ENCODE measurements at regions not wholly inside any gene's neighbourhood (a gene's known extent, or its start where the extent isn't known, plus 50 kb on each side); places are given as distances from the start of the nearest gene placed in this dataset.
"Not testable (repeated sequence)": the region's sequence is repeated elsewhere in the genome, so short reads cannot be mapped to it uniquely, and the experiment has no call there.

GRCh38 chr5:101647861-101648260, 648.2 kb downstream of the SLCO4C1 start:
- Histone ChIP-seq H3K36me3 (ENCODE audit: control insufficient read depth in 1 of 2, insufficient read depth in 2 of 2, low read length in 2 of 2) (no peaks in the 10 kb centered on the region), H3K27ac (ENCODE audit: low read length) (no peak overlapping the region), H3K9me3 (ENCODE audit: control insufficient read depth in 1 of 2, low read length in 2 of 2) (no peaks in the 10 kb centered on the region), H3K4me3 (ENCODE audit: low read depth in 1 of 2, low read length in 2 of 2) (no peak overlapping the region), H3K4me1 (ENCODE audit: control insufficient read depth in 1 of 2, insufficient read depth in 2 of 2, low read length in 2 of 2) (no peaks in the 10 kb centered on the region), H3K27me3 (ENCODE audit: low read depth, low read length) (no peaks in the 10 kb centered on the region)

DNA sequence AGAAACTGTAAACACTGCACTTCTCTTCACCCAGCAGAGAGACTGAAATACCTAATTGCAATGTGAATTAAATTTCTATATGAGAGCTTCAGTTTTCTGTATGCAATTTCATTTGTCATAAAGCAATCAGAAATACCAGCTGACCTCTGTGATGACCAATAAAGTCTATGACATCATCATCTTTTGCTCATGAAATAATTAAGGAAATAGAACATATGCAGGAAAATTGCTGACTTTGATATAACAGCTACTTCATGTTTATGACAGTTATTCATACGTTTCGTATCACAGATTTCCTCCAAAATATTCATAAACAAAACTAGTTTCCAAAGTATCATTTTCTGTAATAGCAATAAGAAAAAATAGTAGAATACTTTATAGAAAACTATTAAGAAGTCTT, 652.3 kb downstream of the SLCO4C1 start:
- Histone ChIP-seq H3K27me3 (ENCODE audit: low read depth, low read length) (no peaks in the 10 kb centered on the region), H3K4me1 (ENCODE audit: control insufficient read depth in 1 of 2, insufficient read depth in 2 of 2, low read length in 2 of 2) (no peaks in the 10 kb centered on the region), H3K36me3 (ENCODE audit: control insufficient read depth in 1 of 2, insufficient read depth in 2 of 2, low read length in 2 of 2) (no peaks in the 10 kb centered on the region), H3K27ac (ENCODE audit: low read length) (no peak overlapping the region), H3K9me3 (ENCODE audit: control insufficient read depth in 1 of 2, low read length in 2 of 2) (no peaks in the 10 kb centered on the region), H3K4me3 (ENCODE audit: low read depth in 1 of 2, low read length in 2 of 2) (no peak overlapping the region)

DNA sequence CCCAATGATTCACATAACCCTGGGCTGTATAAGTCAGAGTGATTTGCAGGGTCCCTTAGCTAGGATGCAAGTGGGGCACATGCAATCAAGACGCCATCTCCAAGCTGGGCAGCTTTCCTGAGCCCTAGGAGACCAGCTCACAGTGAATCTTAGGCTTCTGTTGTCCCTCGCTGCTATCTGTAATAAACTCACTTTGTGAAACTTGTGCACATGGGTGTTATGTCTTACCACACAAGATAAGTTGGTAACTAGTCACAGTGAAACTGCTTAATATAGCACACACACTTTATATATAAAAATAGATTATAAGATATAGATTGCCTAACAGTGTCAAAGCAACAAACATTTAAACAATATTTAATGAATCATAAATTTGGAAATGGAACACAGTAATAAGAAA, 658.5 kb downstream of the SLCO4C1 start:
- Histone ChIP-seq H3K27me3 (ENCODE audit: low read depth, low read length) (no peaks in the 10 kb centered on the region), H3K4me3 (ENCODE audit: low read depth in 1 of 2, low read length in 2 of 2) (no peak overlapping the region), H3K36me3 (ENCODE audit: control insufficient read depth in 1 of 2, insufficient read depth in 2 of 2, low read length in 2 of 2) (no peaks in the 10 kb centered on the region), H3K27ac (ENCODE audit: low read length) (no peak overlapping the region), H3K4me1 (ENCODE audit: control insufficient read depth in 1 of 2, insufficient read depth in 2 of 2, low read length in 2 of 2) (no peaks in the 10 kb centered on the region), H3K9me3 (ENCODE audit: control insufficient read depth in 1 of 2, low read length in 2 of 2) (no peaks in the 10 kb centered on the region)

DNA sequence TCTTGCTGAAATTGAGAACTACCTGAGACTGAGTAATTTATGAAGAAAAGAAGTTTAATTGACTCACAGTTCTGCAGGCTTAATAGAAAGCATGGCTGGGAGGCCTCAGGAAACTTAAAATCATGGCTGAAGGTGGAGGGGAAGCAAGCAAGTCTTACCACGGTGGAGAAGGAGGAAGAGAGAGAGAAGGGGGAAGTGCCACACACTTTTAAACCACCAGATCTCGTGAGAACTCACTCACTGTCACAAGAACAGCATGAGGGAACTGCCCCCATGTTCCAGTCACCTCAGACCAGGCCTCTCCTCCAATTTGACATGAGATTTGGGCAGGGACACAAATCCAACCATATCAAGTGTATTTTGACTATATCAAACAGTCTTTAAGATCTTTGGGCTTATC, 668.3 kb downstream of the SLCO4C1 start:
- H3K4me1 ChIP-seq (ENCODE audit: control insufficient read depth in 1 of 2, insufficient read depth in 2 of 2, low read length in 2 of 2); H3K27ac ChIP-seq (ENCODE audit: low read length); H3K4me3 ChIP-seq (ENCODE audit: low read depth in 1 of 2, low read length in 2 of 2); H3K36me3 ChIP-seq (ENCODE audit: control insufficient read depth in 1 of 2, insufficient read depth in 2 of 2, low read length in 2 of 2); H3K9me3 ChIP-seq (ENCODE audit: control insufficient read depth in 1 of 2, low read length in 2 of 2); H3K27me3 ChIP-seq (ENCODE audit: low read depth, low read length): not testable (repeated sequence)

GRCh38 chr5:101626572-101626971, 669.5 kb downstream of the SLCO4C1 start:
- no peaks in the 10 kb centered on the region for H3K27me3 ChIP-seq (ENCODE audit: low read depth, low read length)
- no peaks in the 10 kb centered on the region for H3K9me3 ChIP-seq (ENCODE audit: control insufficient read depth in 1 of 2, low read length in 2 of 2)
- H3K27ac ChIP-seq (ENCODE audit: low read length), result no peak overlapping the region
- H3K4me1 ChIP-seq (ENCODE audit: control insufficient read depth in 1 of 2, insufficient read depth in 2 of 2, low read length in 2 of 2), result no peaks in the 10 kb centered on the region
- H3K36me3 ChIP-seq (ENCODE audit: control insufficient read depth in 1 of 2, insufficient read depth in 2 of 2, low read length in 2 of 2), result no peaks in the 10 kb centered on the region
- no peak overlapping the region for H3K4me3 ChIP-seq (ENCODE audit: low read depth in 1 of 2, low read length in 2 of 2)

GRCh38 chr5:101611039-101611438, 685.0 kb downstream of the SLCO4C1 start:
- H3K9me3 ChIP-seq (ENCODE audit: control insufficient read depth in 1 of 2, low read length in 2 of 2), result no peaks in the 10 kb centered on the region
- H3K4me1 ChIP-seq (ENCODE audit: control insufficient read depth in 1 of 2, insufficient read depth in 2 of 2, low read length in 2 of 2), result no peaks in the 10 kb centered on the region
- H3K4me3 ChIP-seq (ENCODE audit: low read depth in 1 of 2, low read length in 2 of 2), result no peak overlapping the region

GRCh38 chr5:101608322-101608721, 687.8 kb downstream of the SLCO4C1 start:
- H3K9me3 ChIP-seq (ENCODE audit: control insufficient read depth in 1 of 2, low read length in 2 of 2), result no peaks in the 10 kb centered on the region
- no peaks in the 10 kb centered on the region for H3K4me1 ChIP-seq (ENCODE audit: control insufficient read depth in 1 of 2, insufficient read depth in 2 of 2, low read length in 2 of 2)
- H3K36me3 ChIP-seq (ENCODE audit: control insufficient read depth in 1 of 2, insufficient read depth in 2 of 2, low read length in 2 of 2), result no peaks in the 10 kb centered on the region
- H3K27ac ChIP-seq (ENCODE audit: low read length), result no peak overlapping the region
- no peak overlapping the region for H3K4me3 ChIP-seq (ENCODE audit: low read depth in 1 of 2, low read length in 2 of 2)
- H3K27me3 ChIP-seq (ENCODE audit: low read depth, low read length), result no peaks in the 10 kb centered on the region

More at GRCh38 chr5:101611039-101611438, 685.0 kb downstream of the SLCO4C1 start:
- Histone ChIP-seq H3K27ac (ENCODE audit: low read length) (no peak overlapping the region), H3K36me3 (ENCODE audit: control insufficient read depth in 1 of 2, insufficient read depth in 2 of 2, low read length in 2 of 2) (no peaks in the 10 kb centered on the region), H3K27me3 (ENCODE audit: low read depth, low read length) (no peaks in the 10 kb centered on the region)

- Histone ChIP-seq H3K27ac (ENCODE audit: low read length) (no peak overlapping the region), H3K36me3 (ENCODE audit: control insufficient read depth in 1 of 2, insufficient read depth in 2 of 2, low read length in 2 of 2) (no peaks in the 10 kb centered on the region), H3K9me3 (ENCODE audit: control insufficient read depth in 1 of 2, low read length in 2 of 2) (no peaks in the 10 kb centered on the region)
Observed at GRCh38 chr5:101605700-101606099, 690.4 kb downstream of the SLCO4C1 start.

GRCh38 chr5:101600614-101601013, 695.5 kb downstream of the SLCO4C1 start:
- Histone ChIP-seq H3K9me3 (ENCODE audit: control insufficient read depth in 1 of 2, low read length in 2 of 2) (peaks cover 0 to under 1% of the 10 kb centered on the region in 2 donors), H3K36me3 (ENCODE audit: control insufficient read depth in 1 of 2, insufficient read depth in 2 of 2, low read length in 2 of 2) (no peaks in the 10 kb centered on the region), H3K4me3 (ENCODE audit: low read depth in 1 of 2, low read length in 2 of 2) (no peak overlapping the region), H3K4me1 (ENCODE audit: control insufficient read depth in 1 of 2, insufficient read depth in 2 of 2, low read length in 2 of 2) (no peaks in the 10 kb centered on the region), H3K27ac (ENCODE audit: low read length) (no peak overlapping the region), H3K27me3 (ENCODE audit: low read depth, low read length) (no peaks in the 10 kb centered on the region)

More at GRCh38 chr5:101605700-101606099, 690.4 kb downstream of the SLCO4C1 start:
- Histone ChIP-seq H3K4me3 (ENCODE audit: low read depth in 1 of 2, low read length in 2 of 2) (no peak overlapping the region), H3K4me1 (ENCODE audit: control insufficient read depth in 1 of 2, insufficient read depth in 2 of 2, low read length in 2 of 2) (no peaks in the 10 kb centered on the region), H3K27me3 (ENCODE audit: low read depth, low read length) (no peaks in the 10 kb centered on the region)

DNA sequence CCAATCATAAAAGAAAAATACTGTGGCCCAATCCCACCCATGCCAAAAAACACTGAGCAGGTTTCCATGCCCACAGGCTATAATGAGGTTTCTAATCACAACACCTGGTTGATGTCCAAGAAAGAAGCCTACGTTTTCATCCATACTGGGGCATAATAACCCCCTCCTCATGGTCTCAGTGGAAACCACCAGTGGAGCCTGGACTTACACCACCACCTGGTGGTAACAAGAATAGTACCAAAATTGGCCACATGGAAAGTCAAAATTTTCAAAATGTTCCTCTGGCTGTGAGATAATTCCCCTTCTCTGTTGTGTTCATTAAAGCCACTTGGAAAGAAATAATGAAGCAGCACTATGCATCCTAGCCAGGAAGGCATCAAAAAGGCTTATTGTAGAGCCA, 687.3 kb upstream of the ST8SIA4 start:
- Histone ChIP-seq H3K27ac (ENCODE audit: low read length) (no peak overlapping the region), H3K9me3 (ENCODE audit: control insufficient read depth in 1 of 2, low read length in 2 of 2) (peaks cover 0 to 9% of the 10 kb centered on the region in 2 donors), H3K4me1 (ENCODE audit: control insufficient read depth in 1 of 2, insufficient read depth in 2 of 2, low read length in 2 of 2) (no peaks in the 10 kb centered on the region), H3K27me3 (ENCODE audit: low read depth, low read length) (no peaks in the 10 kb centered on the region), H3K36me3 (ENCODE audit: control insufficient read depth in 1 of 2, insufficient read depth in 2 of 2, low read length in 2 of 2) (no peaks in the 10 kb centered on the region), H3K4me3 (ENCODE audit: low read depth in 1 of 2, low read length in 2 of 2) (no peak overlapping the region)

DNA sequence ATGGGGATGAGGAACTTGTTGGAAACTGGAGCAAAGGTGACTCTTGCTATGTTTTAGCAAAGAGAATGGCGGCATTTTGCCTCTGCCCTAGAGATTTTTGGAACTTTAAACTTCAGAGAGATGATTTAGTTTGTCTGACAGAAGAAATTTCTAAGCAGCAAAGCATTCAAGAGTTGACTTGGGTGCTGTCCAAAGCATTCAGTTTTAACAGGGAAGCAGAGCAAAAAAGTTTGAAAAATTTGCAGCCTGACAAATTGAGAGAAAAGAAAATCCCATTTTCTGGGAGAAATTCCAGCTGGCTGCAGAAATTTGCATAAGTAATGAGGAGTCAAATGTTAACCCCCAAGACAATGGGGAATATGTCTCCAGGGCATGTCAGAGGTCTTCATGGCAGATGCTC, 682.3 kb upstream of the ST8SIA4 start:
- Histone ChIP-seq H3K4me3 (ENCODE audit: low read depth in 1 of 2, low read length in 2 of 2) (no peak overlapping the region), H3K27ac (ENCODE audit: low read length) (no peak overlapping the region), H3K27me3 (ENCODE audit: low read depth, low read length) (no peaks in the 10 kb centered on the region), H3K36me3 (ENCODE audit: control insufficient read depth in 1 of 2, insufficient read depth in 2 of 2, low read length in 2 of 2) (no peaks in the 10 kb centered on the region), H3K9me3 (ENCODE audit: control insufficient read depth in 1 of 2, low read length in 2 of 2) (peaks cover 0 to 3% of the 10 kb centered on the region in 2 donors), H3K4me1 (ENCODE audit: control insufficient read depth in 1 of 2, insufficient read depth in 2 of 2, low read length in 2 of 2) (no peaks in the 10 kb centered on the region)

GRCh38 chr5:101580591-101580990, 677.5 kb upstream of the ST8SIA4 start:
- Histone ChIP-seq H3K4me3 (ENCODE audit: low read depth in 1 of 2, low read length in 2 of 2) (no peak overlapping the region), H3K4me1 (ENCODE audit: control insufficient read depth in 1 of 2, insufficient read depth in 2 of 2, low read length in 2 of 2) (no peaks in the 10 kb centered on the region), H3K9me3 (ENCODE audit: control insufficient read depth in 1 of 2, low read length in 2 of 2) (peaks cover 0 to under 1% of the 10 kb centered on the region in 2 donors), H3K27ac (ENCODE audit: low read length) (no peak overlapping the region), H3K27me3 (ENCODE audit: low read depth, low read length) (no peaks in the 10 kb centered on the region), H3K36me3 (ENCODE audit: control insufficient read depth in 1 of 2, insufficient read depth in 2 of 2, low read length in 2 of 2) (no peaks in the 10 kb centered on the region)
